HG02759 (cell line): ENCODE measurements at regions not wholly inside any gene's neighbourhood (a gene's known extent, or its start where the extent isn't known, plus 50 kb on each side); places are given as distances from the start of the nearest gene placed in this dataset.

Source experiments
- ATAC-seq: cut with Tn5 transposase; IDR thresholded peaks from one replicate; pipeline ENCODE4 v1.9.1; 2021; ENCODE audit warnings: mild to moderate bottlenecking, moderate library complexity; ENCODE audit not compliant: unreplicated experiment

DNA sequence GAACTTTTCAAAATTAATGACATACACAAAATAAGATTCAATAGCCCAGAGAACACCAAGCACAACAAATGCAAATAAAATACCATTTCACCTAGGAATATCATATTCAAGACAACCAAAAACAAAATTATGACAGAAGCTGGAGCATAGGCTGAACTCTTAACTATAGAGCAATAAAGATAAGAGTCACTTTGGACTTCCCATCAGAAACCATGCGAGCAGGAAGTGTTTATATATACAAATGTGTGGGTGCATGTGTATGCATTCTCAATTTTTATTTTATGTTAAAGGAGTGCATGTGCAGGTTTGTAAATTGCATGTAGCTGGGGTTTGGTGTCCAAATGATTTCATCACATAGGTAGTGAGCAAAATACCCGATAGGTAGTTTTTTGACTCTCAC, 291.6 kb downstream of the ARAP2 start:
- no peak for ATAC-seq

DNA sequence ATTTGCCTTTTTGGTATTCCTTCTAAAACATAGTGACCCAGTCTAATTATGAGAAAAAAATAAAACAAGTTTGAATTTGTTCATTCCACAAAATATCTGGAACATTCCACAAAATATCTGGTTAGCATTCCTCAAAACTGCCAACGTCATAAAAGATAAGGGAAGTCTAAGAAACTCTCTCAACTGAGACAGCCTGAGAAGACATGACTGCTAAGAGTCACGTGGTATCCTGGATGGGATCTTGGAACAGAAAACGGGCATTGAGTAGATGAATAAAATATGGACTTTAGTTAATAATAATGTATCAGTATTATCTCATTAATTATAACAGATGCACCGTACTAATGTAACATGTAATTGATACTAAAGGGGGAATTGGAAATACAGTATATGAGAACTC, 280.9 kb downstream of the ARAP2 start:
- no peak for ATAC-seq

DNA sequence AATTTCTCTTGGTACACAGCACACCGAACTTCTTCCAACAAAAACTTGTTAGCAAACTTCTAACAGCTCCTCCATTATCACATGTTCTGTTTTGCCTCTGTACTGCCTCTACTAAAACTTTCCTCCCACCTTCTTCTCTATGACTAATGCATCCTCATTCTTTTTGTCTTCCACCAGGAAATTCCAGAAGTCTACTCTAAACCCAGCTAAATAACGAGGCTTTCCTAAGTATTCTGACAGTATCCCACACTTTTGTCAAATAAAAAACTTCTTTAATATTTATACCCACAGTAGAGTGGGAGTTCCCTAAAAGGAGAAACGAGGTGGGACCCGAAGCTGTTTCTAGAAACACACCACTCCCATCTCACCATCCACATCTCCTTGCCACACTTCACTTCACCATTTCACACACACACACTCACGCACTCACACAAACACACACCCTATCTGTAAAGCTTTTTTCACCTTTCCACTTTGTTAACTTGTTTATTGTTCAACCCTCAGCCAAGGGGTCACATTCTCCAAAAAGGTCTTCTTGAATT, 280.3 kb downstream of the ARAP2 start:
- ATAC-seq, result no peak

DNA sequence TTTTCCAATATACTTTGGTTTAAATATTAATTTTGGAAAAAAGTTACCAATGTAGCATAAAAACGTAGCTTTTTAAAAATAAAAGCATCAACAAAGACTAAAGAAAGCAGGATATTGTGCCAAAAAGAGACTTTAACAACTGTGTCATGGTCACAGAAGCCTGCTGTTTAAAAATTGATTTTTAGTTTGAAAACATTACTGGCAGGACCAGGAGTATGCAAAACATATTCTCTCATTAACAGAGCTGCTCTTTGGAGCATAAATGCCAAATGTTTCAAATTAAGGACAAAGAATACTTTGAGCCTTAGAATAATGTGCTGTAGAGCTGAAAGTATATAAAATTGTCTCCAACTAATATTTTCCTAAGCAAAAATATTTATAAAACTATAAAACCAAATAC, 279.0 kb downstream of the ARAP2 start:
- ATAC-seq, result peak; percentile 59

DNA sequence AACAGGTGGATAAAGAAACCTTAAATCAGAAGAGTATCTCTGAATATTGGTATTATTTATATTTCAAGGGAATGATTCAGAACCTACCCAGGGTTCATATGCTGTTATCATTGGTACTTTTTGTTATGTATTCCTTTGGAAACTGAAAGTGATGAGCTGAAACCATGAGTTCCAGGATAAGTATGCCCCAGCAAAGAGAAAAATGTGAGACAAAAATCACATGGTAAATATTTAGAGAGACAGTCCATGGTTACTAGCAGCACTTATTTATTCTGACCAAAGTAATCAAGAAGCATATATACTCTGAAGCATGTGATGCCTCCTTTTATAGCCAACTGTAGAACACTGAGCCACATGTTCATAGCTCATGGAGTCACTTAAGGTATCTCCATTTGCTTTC, 277.7 kb downstream of the ARAP2 start:
- ATAC-seq, result peak; percentile 40

DNA sequence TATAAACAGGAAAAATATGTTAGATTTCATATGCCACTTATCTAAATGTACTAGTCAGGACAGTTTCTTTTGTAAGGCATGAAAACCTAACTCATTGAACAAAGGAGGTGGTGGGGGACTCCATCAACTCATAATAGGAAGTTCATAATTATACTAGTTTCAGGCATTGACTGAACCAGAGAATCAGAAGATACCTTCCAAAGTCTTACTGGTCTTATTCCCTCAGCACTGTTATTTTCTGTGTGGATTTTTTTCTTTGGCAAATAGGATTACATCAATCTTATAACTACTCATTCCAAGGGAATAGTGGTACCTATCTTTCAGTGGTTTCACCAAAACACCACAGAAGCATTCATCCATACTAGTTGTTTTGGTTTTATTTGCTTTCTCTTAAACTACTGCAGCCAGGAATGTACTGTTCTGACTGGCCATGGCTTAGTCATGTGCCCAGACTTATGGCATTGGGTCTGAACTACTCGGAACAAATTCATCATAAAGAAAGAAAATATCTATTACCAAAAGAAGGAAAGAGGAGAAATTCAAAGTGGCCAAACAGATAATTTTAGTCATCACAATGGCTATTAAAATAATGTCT, 273.9 kb downstream of the ARAP2 start:
- peak; percentile 66 for ATAC-seq

DNA sequence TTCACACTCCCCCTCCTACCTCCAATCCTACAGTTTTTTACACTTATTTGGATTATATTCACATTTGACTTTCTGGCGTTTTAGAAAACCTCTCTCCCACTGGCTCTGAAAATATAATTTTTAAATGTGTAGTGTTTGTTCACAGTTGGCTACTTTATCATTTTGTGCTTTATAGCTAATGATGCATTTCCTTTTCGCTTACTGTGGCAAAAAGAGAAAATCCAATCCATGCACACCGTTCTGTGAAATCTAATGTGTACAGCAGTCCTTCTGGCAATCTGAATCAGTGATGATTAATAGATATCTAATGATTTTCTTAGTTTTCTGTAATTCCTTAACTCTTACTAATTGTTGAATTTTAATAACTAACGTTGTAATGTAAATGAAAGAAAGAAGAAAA, 271.5 kb downstream of the ARAP2 start:
- no peak for ATAC-seq

DNA sequence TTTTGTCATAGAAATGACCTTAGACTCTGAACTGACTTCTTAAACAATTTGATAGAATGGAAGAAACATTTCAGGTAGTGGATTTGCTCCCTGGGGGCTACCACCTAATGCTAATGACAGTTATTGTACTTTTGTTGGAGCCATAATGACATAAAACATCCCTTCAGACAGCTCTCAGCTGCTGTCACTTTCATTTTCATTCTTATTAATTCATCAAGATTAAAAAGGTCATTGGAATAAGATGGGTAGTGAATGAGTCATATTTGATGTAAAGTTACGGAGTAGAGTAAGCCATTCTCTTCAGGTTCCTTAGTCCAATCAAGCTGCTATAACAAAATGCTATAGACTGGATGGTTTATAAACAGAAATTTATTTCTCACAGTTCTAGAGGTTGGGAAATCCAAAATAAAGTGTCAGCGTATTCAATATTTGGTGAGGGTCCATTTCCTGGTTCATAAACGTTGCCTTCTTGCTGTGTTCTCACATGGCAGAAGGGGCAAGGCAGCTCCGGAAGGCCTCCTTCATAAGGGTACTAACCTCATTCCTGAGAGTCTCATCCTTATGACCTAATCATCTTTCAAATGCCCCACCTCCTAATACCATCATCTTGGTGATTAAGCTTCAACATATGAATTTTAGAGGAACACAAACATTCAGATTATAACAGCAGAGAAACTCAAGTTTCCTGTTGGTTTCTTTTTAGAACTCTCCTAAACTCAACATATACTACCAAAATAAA, 268.5 kb downstream of the ARAP2 start:
- ATAC-seq, result peak; percentile 62

DNA sequence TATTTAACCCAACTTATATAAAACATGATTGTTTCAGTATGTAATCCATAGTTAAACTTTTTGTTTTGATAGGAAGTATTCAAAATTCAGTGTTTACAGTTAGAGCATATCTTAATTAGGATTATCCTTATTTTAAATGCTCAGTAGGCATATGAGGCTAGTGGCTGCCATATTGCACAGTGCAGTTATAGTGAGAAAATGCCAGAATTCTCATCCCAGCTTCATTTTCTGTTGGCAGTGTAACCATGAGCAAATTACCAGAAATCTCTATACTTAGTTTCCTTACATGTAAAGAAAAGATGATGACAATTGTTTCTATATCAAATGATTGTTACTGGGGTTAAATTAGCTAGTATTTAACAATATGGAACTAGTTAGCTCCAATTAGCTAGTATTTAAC, 265.8 kb downstream of the ARAP2 start:
- no peak for ATAC-seq

DNA sequence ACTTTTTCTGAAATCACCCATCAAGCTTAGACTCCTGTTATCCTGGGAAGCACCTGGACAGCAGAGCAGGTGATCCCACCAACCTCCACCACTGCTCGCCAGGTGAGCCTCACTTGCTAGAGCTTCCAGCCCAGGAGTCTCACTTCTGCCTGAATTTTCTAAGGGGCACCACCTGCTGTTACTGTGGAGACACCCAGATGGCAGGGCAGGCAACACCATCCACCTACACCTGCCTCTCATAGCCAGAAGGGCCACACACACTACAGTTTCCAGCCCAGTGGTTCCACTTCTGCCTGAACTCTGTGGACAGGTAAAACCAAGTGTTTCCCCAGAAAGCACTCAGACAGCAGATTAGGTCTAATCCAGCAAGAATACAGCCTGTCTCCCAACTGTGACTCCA, 262.0 kb downstream of the ARAP2 start:
- no peak for ATAC-seq

DNA sequence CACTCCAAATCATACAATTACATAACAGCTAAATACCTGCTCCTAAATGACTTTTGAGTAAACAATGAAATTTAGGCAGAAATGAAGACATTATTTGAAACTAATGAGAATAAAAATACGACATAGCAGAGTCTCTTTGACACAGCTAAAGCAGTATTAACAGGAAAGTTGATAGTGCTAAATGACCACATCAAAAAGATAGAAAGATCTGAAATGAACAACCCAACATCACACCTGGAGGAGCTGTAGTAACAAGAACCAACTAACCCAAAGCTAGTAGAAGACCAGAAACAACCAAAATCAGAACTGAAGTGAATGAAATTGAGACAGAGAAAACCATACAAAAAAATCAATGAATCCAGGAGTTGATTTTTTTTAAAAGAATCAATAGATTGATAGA, 257.8 kb downstream of the ARAP2 start:
- no peak for ATAC-seq

DNA sequence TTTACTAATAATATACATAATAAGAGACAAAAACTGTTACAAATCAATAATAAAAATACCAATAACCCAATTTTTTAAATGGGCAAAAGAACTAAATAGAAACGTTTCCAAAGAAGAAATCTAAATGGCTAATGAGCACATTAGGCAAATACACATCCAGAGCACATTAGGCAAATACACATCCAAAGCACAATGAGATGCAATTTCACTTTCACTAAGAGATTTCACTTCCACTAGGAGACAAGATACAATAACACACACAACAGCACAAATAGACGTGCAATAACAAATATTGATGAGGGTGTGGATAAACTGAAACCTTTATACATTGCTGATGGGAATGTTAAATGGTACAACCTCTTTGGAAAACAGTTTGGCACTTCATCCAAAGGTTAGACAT, 250.7 kb downstream of the ARAP2 start:
- ATAC-seq, result no peak

DNA sequence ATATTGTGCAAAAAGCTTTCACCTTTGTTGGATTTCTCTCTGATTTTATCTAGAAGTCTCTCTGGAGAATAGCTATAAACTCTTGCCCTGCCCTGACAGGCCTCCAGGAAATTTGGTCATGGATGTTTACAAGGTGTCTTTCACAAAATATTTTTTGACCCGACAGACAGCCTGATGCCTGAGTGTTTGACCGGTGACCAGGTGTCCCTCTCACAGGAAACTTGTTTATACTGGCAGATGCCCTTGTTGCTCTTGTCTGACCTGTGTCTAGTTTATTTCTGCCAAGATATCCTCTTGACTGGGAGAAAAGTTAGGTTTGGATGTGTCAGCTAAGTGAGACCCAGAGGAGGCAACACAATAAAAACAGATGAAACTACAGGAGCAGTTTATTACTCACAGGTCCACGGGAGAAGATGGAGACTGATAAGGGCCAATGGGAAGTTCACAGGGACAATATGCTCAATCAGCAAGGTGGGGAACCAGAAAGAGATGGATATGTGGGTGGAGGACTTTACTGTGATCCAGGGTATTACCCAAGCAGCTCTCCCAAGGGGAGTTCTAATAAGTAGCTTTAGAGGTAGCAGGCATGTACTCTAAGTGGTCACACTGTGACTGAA, 243.3 kb downstream of the ARAP2 start:
- ATAC-seq, result no peak

DNA sequence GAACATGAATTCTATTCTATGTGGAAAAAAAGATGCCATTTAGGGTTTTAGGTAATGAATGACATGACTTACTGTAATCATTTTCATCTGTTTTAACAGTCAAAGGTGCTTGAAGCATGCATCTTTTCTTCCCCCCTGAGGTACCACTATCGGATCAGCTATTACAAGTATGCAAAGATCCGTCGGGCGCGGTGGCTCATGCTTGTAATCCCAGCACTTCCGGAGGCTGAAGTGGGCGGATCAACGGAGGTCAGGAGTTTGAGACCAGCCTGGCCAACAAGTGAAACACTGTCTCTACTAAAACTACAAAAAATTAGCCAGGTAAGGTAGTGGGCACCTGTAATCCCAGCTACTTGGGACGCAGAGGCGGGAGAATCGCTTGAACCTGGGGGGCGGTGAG, 241.3 kb downstream of the ARAP2 start:
- ATAC-seq, result no peak

DNA sequence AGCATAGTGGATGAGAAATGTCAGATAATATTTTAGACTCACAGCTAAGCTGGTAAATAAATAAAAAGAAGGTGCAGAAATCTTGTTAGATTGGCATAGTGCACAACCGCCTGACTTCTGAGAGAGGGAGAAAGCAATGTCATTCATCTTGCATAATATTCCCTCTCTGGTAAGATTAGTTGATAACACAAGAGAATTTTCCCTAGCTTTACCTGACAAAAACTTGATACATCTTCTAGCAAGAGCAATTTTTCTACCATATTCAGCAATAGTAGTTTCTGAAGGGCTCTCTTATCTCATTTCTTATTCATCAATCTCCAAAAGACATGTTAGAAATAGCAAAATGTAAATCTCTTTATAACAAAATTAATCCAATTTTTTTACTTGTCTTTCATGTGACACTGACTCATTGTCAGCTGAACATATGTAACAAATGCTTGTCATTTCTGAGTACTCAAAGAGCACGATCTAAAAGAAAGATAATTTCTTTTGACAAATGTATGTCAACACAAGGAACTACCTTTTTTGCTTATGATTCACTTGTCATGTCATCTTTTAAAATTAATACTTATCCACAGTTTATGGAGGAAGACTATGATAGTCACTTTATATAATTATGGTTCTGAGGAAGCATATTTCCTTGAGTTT, 240.0 kb downstream of the ARAP2 start:
- no peak for ATAC-seq

DNA sequence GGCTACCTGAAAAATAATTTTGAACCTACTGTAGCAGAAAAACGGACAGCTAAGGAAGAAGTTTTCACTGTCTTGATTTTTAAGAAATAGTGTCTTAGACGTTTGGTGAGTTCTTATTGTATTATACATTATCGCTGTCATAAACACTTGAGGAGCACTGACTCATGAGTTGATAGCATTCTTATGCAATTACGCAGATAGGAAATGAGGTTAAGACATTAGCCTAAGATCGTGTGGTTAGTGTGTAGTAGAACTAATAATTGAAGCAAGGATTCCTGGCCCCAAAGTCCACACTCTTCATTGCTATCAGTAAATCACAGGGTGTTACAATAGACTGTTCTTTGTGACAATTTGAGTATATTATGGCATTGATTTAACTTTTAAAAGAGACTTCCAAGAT, 238.1 kb downstream of the ARAP2 start:
- ATAC-seq, result no peak

DNA sequence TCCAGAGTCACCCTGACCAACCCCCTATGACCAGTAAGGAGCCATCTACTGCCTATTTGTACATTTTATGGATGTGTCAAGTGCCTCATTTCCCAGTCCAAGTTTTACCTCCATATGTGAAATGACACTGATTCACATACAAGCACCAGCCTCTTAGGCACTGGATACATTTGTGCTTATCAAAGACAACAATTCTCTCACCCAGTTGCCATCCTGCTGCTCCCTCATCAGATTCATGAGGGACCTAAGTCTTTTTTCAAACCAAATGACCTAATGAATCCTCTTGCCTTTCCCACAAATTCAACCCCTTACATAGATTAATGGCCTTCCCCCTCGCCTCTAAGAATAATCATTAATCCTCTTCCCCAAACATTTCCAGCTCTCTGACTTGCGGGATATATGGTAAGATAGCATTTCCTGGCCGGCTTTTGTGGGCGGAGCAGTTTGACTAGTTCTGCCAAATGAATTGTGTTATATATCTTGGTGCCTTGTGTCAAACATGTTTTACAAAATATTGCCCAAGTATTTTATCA, 233.9 kb downstream of the ARAP2 start:
- no peak for ATAC-seq

DNA sequence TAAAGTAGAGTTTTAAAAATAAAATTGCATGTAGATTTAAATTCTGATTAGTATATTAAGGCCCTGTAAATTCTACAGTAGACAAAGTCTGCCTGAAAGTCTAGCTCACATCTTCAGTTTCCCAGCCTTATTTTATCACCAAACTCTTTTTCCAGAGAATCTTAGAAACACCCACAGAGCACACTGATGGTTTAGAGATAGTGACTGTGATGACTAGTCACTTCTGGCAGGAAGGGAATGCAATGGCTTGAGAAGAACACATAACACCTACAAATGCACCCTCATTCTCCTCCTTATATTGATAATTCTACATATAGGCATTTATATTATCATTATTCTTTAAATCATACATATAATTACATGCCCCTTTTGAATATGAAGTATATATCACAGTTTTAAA, 232.9 kb downstream of the ARAP2 start:
- no peak for ATAC-seq

DNA sequence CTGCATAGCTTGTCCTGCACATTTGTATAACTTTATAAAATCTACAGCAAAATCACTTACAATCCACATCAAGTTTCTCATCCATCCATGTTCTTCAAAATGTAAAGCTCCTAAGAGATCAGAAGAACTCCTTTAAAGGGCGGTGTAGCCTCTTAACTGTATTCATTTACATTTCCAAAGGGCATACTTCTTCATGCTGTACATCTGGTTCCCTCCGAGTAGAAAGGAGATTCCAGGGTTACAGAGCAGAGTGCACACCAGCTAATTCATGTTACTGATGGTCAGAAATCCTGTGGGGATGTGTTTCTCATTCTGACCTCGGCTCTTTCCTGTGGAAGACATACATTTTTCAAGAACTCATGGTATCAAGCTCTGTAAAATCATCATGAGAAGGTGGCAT, 231.8 kb downstream of the ARAP2 start:
- no peak for ATAC-seq

DNA sequence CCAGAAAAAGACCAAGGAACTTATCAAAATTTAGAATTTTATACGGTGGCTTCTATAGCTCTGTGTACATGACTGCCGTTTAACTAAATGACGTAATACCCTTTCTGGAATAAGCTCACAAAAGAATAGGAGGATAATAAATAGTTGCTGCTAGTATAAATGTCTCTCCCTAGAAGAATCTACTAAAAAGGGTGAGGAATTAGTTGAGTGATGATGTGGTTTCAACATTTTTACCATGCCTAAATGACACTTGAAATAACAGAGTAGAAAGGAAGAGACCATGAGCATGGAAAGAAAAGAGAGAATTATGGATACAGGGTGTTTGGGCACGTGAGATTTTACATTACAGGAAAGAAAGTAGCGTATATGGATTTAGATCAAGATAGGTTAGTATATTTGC, 231.1 kb downstream of the ARAP2 start:
- ATAC-seq, result no peak
